IMR-90 (cell line): ENCODE measurements at regions not wholly inside any gene's neighbourhood (a gene's known extent, or its start where the extent isn't known, plus 50 kb on each side); places are given as distances from the start of the nearest gene placed in this dataset.

ENCODE experiments used
- ATAC-seq: fragments of 200-7000 bp; cut with Tn5 transposase; 2 replicates; pipeline ENCODE4 v1.9.1; 2020; ENCODE audit warnings: low read depth, mild to moderate bottlenecking, moderate library complexity
- BruUV-seq: library from RNA; stranded (reverse); fragments of 400-500 nt; replicated peaks from 2 replicates; lab custom pipeline; 2021; lab: Mats Ljungman, UMichigan
- CTCF ChIA-PET: fragments of 300-600 bp; formaldehyde crosslinking; extraction: SDS; loops from one replicate; lab custom pipeline; 2021; ENCODE audit warnings: antibody characterized with exemption; lab: Yijun Ruan, JAX
- POLR2A ChIA-PET: fragments of 300-600 bp; sonication (Branson Sonifier 250); formaldehyde crosslinking; loops from one replicate; lab custom pipeline; 2022; ENCODE audit warnings: antibody characterized with exemption; ENCODE audit not compliant: unreplicated experiment; lab: Charles Lee
- DNase-seq: peaks from one replicate; pipeline ENCODE4 v3.0.0; 2013
- H2AFZ ChIP-seq: replicated peaks from 2 replicates; pipeline ENCODE3; 2013; ENCODE audit warnings: low read length, mild to moderate bottlenecking; ENCODE audit not compliant: poor library complexity
- H2AK5ac ChIP-seq: 2 replicates; pipeline ENCODE4 v1.6.1; 2013; ENCODE audit warnings: low read depth, low read length, inconsistent platforms
- H2AK9ac ChIP-seq: replicated peaks from 2 replicates; pipeline ENCODE3; 2013; ENCODE audit warnings: mild to moderate bottlenecking, low read depth, low read length, moderate library complexity; ENCODE audit not compliant: poor library complexity
- H2BK120ac ChIP-seq: 2 replicates; pipeline ENCODE4 v1.6.1; 2013; ENCODE audit warnings: low read depth, low read length, inconsistent platforms
- H2BK15ac ChIP-seq: 3 replicates; pipeline ENCODE4 v1.6.1; 2013; ENCODE audit warnings: low read depth, low read length, inconsistent platforms
- H2BK20ac ChIP-seq: 2 replicates; pipeline ENCODE4 v1.6.1; 2013; ENCODE audit warnings: low read depth, mild to moderate bottlenecking, inconsistent platforms, low read length, moderate library complexity
- H2BK5ac ChIP-seq: 2 replicates; pipeline ENCODE4 v1.6.1; 2013; ENCODE audit warnings: mild to moderate bottlenecking, low read depth, low read length, inconsistent platforms; ENCODE audit not compliant: poor library complexity, severe bottlenecking
- H3K14ac ChIP-seq: replicated peaks from 2 replicates; pipeline ENCODE4 v1.6.1; 2013; ENCODE audit warnings: low read depth, low read length, inconsistent platforms
- H3K18ac ChIP-seq: 2 replicates; pipeline ENCODE4 v1.6.1; 2013; ENCODE audit warnings: low read depth, low read length, control low read depth
- H3K23ac ChIP-seq: 2 replicates; pipeline ENCODE4 v1.6.1; 2013; ENCODE audit warnings: low read depth, low read length, inconsistent platforms
- H3K27ac ChIP-seq: 2 replicates; pipeline ENCODE4 v1.5.1; 2013; ENCODE audit warnings: mild to moderate bottlenecking, control low read depth, low read length; ENCODE audit not compliant: insufficient read depth
- H3K27me3 ChIP-seq: 2 replicates; pipeline ENCODE4 v1.6.1; 2013; ENCODE audit warnings: low read length; ENCODE audit not compliant: control insufficient read depth, insufficient read depth
- H3K36me3 ChIP-seq: 2 replicates; pipeline ENCODE4 v1.6.1; 2013; ENCODE audit warnings: low read length, mixed read lengths; ENCODE audit not compliant: control insufficient read depth, insufficient read depth
- H3K4ac ChIP-seq: 2 replicates; pipeline ENCODE4 v1.6.1; 2013; ENCODE audit warnings: low read depth, low read length, inconsistent platforms
- H3K4me1 ChIP-seq: 2 replicates; pipeline ENCODE4 v1.6.1; 2013; ENCODE audit warnings: low read length, mixed read lengths; ENCODE audit not compliant: control insufficient read depth, insufficient read depth
- H3K4me2 ChIP-seq: 2 replicates; pipeline ENCODE4 v1.6.1; 2013; ENCODE audit warnings: low read depth, mild to moderate bottlenecking, control low read depth, low read length, moderate library complexity
- H3K4me3 ChIP-seq: 2 replicates; pipeline ENCODE4 v1.5.1; 2013; ENCODE audit warnings: low read depth, mild to moderate bottlenecking, control low read depth, low read length, moderate library complexity; ENCODE audit not compliant: insufficient read depth
- H3K56ac ChIP-seq: 2 replicates; pipeline ENCODE4 v1.6.1; 2013; ENCODE audit warnings: low read length, inconsistent platforms; ENCODE audit not compliant: insufficient read depth; ENCODE audit errors: extremely low read depth
- H3K79me1 ChIP-seq, 2 experiments: 2 replicates each; pipeline ENCODE4 v1.6.1; 2013; ENCODE audit warnings: low read length in 2 of 2, inconsistent platforms in 1 of 2, low read depth in 1 of 2
- H3K9ac ChIP-seq: 2 replicates; pipeline ENCODE4 v1.6.1; 2013; ENCODE audit warnings: low read depth, low read length, control low read depth
- H3K9me1 ChIP-seq: 2 replicates; pipeline ENCODE4 v1.6.1; 2013; ENCODE audit warnings: low read length, inconsistent platforms; ENCODE audit not compliant: insufficient read depth
- H3K9me3 ChIP-seq: 2 replicates; pipeline ENCODE4 v1.6.1; 2013; ENCODE audit warnings: low read length; ENCODE audit not compliant: control insufficient read depth, insufficient read depth
- H4K20me1 ChIP-seq: 2 replicates; pipeline ENCODE4 v1.6.1; 2013; ENCODE audit warnings: low read length, inconsistent platforms; ENCODE audit not compliant: insufficient read depth
- H4K5ac ChIP-seq: 2 replicates; pipeline ENCODE4 v1.6.1; 2013; ENCODE audit warnings: mild to moderate bottlenecking, low read depth, low read length, control low read depth
- H4K8ac ChIP-seq, 2 experiments: 2 replicates each; pipeline ENCODE4 v1.6.1; 2013; ENCODE audit warnings: low read depth in 2 of 2, low read length in 2 of 2, control low read depth in 1 of 2, inconsistent platforms in 1 of 2
- H4K91ac ChIP-seq: 2 replicates; pipeline ENCODE4 v1.6.1; 2013; ENCODE audit warnings: low read depth, low read length, inconsistent platforms; ENCODE audit not compliant: insufficient read depth
- CEBPB ChIP-seq: IDR thresholded peaks from 2 replicates; pipeline ENCODE4 v1.6.1; 2012; ENCODE audit warnings: low read depth, low read length, improper control_type of control experiment
- NFE2L2 ChIP-seq: fragments of 150-350 bp; IDR thresholded peaks from 2 replicates; pipeline ENCODE4 v1.6.1; 2016; ENCODE audit warnings: low read depth, mild to moderate bottlenecking, low read length
- SMC3 ChIP-seq: fragments of 150-350 bp; IDR thresholded peaks from 2 replicates; pipeline ENCODE4 v1.6.1; 2016; ENCODE audit warnings: low read depth, mild to moderate bottlenecking, antibody characterized with exemption, low read length, moderate library complexity
- dilution Hi-C: fragments of 300-500 bp; cut with HindIII; formaldehyde crosslinking; loops from one replicate; pipeline ENCODE4 v1.14.3; 2018; ENCODE audit warnings: low sequenced_read_pairs; ENCODE audit not compliant: unreplicated experiment
- in situ Hi-C: fragments of 300-500 bp; cut with MboI; formaldehyde crosslinking; loops from 3 replicates; pipeline ENCODE4 v1.14.3; 2019; ENCODE audit warnings: low sequenced_read_pairs, inconsistent platforms, mixed read lengths
- intact Hi-C: fragments of 100-400 bp; cut with micrococcal nuclease; formaldehyde crosslinking; loops from 2 replicates; pipeline ENCODE4 v1.10.0; 2022
- TF ChIP-seq, protein P1 (sequence below): conservative IDR thresholded peaks from 2 replicates; pipeline ENCODE4 v1.5.1; 2012; ENCODE audit warnings: mild to moderate bottlenecking, low read depth, low read length, improper control_type of control experiment
- TF ChIP-seq, protein P2 (sequence below): fragments of 150-350 bp; IDR thresholded peaks from 2 replicates; pipeline ENCODE4 v1.6.1; 2017; ENCODE audit warnings: mild to moderate bottlenecking, antibody characterized with exemption, low read length, low read depth

DNA sequence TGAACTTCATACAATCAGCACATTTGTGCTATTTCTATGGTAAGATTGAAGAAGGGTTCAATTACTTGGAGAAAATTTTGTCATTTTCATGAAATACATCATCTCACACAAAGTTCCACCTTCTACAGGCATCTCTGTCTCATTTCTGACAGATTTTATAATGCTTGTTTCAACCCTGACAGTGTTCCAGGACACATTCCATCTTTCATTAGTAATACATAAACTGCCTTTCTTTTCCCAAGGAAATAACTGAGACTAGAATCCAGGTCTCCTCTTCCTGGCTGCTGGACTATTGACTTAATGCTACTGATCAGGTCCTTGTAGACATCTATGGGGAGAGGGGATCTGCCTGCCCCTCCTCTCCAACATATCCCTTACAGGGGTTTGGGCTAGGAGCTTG, 70.1 kb upstream of the PLPP4 start:
- Histone ChIP-seq H2BK120ac (no peak overlapping the region), H3K4me2 (no peak overlapping the region; the same call in 1 of the 2 replicates), H4K5ac (no peak overlapping the region), H3K9me1 (no peaks in the 10 kb centered on the region), H3K56ac (no peak overlapping the region), H3K4ac (no peak overlapping the region), H3K27ac (no peak overlapping the region), H3K9ac (no peak overlapping the region), H3K27me3 (no peaks in the 10 kb centered on the region), H4K91ac (no peak overlapping the region), H2BK5ac (no peak overlapping the region), H2BK15ac (no peak overlapping the region), H3K23ac (no peak overlapping the region), H3K36me3 (no peaks in the 10 kb centered on the region), H3K14ac (no peak overlapping the region), H2BK20ac (no peak overlapping the region), H2AK9ac (no peak overlapping the region), H2AFZ (no peak overlapping the region), H3K9me3 (peaks cover 19% of the 10 kb centered on the region; the same call in 1 of the 2 replicates), H3K79me1 (no peaks in the 10 kb centered on the region), H3K18ac (no peak overlapping the region), H4K8ac (no peak overlapping the region), H2AK5ac (no peak overlapping the region), H4K20me1 (no peaks in the 10 kb centered on the region), H3K4me3 (no peak overlapping the region), H3K4me1 (no peaks in the 10 kb centered on the region)
- BruUV-seq: no TSS peak
- ChIA-PET CTCF (no interaction called here), POLR2A (no interaction called here)
- TF ChIP-seq, protein P1, sequence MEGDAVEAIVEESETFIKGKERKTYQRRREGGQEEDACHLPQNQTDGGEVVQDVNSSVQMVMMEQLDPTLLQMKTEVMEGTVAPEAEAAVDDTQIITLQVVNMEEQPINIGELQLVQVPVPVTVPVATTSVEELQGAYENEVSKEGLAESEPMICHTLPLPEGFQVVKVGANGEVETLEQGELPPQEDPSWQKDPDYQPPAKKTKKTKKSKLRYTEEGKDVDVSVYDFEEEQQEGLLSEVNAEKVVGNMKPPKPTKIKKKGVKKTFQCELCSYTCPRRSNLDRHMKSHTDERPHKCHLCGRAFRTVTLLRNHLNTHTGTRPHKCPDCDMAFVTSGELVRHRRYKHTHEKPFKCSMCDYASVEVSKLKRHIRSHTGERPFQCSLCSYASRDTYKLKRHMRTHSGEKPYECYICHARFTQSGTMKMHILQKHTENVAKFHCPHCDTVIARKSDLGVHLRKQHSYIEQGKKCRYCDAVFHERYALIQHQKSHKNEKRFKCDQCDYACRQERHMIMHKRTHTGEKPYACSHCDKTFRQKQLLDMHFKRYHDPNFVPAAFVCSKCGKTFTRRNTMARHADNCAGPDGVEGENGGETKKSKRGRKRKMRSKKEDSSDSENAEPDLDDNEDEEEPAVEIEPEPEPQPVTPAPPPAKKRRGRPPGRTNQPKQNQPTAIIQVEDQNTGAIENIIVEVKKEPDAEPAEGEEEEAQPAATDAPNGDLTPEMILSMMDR: no peak
- TF ChIP-seq SMC3 (no peak), NFE2L2 (no peak), CEBPB (no peak)
- TF ChIP-seq, protein P2, sequence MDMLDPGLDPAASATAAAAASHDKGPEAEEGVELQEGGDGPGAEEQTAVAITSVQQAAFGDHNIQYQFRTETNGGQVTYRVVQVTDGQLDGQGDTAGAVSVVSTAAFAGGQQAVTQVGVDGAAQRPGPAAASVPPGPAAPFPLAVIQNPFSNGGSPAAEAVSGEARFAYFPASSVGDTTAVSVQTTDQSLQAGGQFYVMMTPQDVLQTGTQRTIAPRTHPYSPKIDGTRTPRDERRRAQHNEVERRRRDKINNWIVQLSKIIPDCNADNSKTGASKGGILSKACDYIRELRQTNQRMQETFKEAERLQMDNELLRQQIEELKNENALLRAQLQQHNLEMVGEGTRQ: no peak
- in situ Hi-C loops: no loop called here
- intact Hi-C loops: no loop called here
- ATAC-seq (no peak), DNase-seq (no peak)
- dilution Hi-C loops: no loop called here
